HS-5 (cell line): ENCODE measurements at regions not wholly inside any gene's neighbourhood (a gene's known extent, or its start where the extent isn't known, plus 50 kb on each side); places are given as distances from the start of the nearest gene placed in this dataset.

Source experiments
- DNase-seq: peaks from one replicate; pipeline ENCODE4 v3.0.0-alpha.2; 2012; ENCODE audit warnings: low read depth

GRCh38 chr5:155982354-155982753 is 344.6 kb upstream of the SGCD start:
- DNase-seq, result no peak

- DNase-seq, result no peak
Measured at GRCh38 chr5:155983954-155984353, 343.0 kb upstream of the SGCD start.

GRCh38 chr5:155987265-155987810 is 339.6 kb upstream of the SGCD start:
- DNase-seq, result no peak

- no peak for DNase-seq
Measured at GRCh38 chr5:155989879-155990278, 337.1 kb upstream of the SGCD start.

GRCh38 chr5:155996123-155996522 is 330.8 kb upstream of the SGCD start:
- DNase-seq, result no peak

GRCh38 chr5:155998257-155998656 is 328.7 kb upstream of the SGCD start:
- DNase-seq, result no peak

- no peak for DNase-seq
Measured at GRCh38 chr5:156000115-156000514, 326.8 kb upstream of the SGCD start.

GRCh38 chr5:156004754-156005153 is 322.2 kb upstream of the SGCD start:
- no peak for DNase-seq

- no peak for DNase-seq
Measured at GRCh38 chr5:156006026-156006647, 320.8 kb upstream of the SGCD start.

GRCh38 chr5:156008844-156009243 is 318.1 kb upstream of the SGCD start:
- DNase-seq, result no peak

- DNase-seq, result no peak
Measured at GRCh38 chr5:156009583-156009982, 317.4 kb upstream of the SGCD start.

GRCh38 chr5:156015137-156015536 is 311.8 kb upstream of the SGCD start:
- no peak for DNase-seq

- DNase-seq, result no peak
Measured at GRCh38 chr5:156019130-156019529, 307.8 kb upstream of the SGCD start.

GRCh38 chr5:156019571-156020180 is 307.3 kb upstream of the SGCD start:
- DNase-seq, result no peak

GRCh38 chr5:156020647-156021046 is 306.3 kb upstream of the SGCD start:
- DNase-seq, result no peak

GRCh38 chr5:156021866-156022265 is 305.1 kb upstream of the SGCD start:
- no peak for DNase-seq

- DNase-seq, result no peak
Measured at GRCh38 chr5:156025656-156026055, 301.3 kb upstream of the SGCD start.

GRCh38 chr5:156031181-156031580 is 295.8 kb upstream of the SGCD start:
- no peak for DNase-seq

- no peak for DNase-seq
Measured at GRCh38 chr5:156036640-156037039, 290.3 kb upstream of the SGCD start.

GRCh38 chr5:156037151-156037909 is 289.6 kb upstream of the SGCD start:
- DNase-seq, result no peak

- DNase-seq, result no peak
Measured at GRCh38 chr5:156042726-156043125, 284.2 kb upstream of the SGCD start.

GRCh38 chr5:156043351-156043750 is 283.6 kb upstream of the SGCD start:
- DNase-seq, result no peak

- DNase-seq, result no peak
Measured at GRCh38 chr5:156051972-156052371, 275.0 kb upstream of the SGCD start.
